HG02642 (cell line): ENCODE measurements at regions not wholly inside any gene's neighbourhood (a gene's known extent, or its start where the extent isn't known, plus 50 kb on each side); places are given as distances from the start of the nearest gene placed in this dataset.

Experiments used
- ATAC-seq: cut with Tn5 transposase; IDR thresholded peaks from one replicate; pipeline ENCODE4 v1.9.1; 2021; ENCODE audit warnings: mild to moderate bottlenecking; ENCODE audit not compliant: unreplicated experiment, poor library complexity

GRCh38 chr7:135831455-135832195 lies 83.0 kb upstream of the FAM180A start:
- no peak for ATAC-seq

- ATAC-seq, result no peak
These were observed 80.0 kb upstream of the FAM180A start for GRCh38 chr7:135828604-135829003.

- no peak for ATAC-seq
These were observed 78.8 kb upstream of the FAM180A start for GRCh38 chr7:135827391-135827790.

- no peak for ATAC-seq
These were observed 76.8 kb upstream of the FAM180A start for GRCh38 chr7:135825406-135825805.

GRCh38 chr7:135822376-135822775 lies 73.8 kb upstream of the FAM180A start:
- no peak for ATAC-seq

GRCh38 chr7:135817583-135817982 lies 69.0 kb upstream of the FAM180A start:
- ATAC-seq, result no peak

- no peak for ATAC-seq
These were observed 66.4 kb upstream of the FAM180A start for GRCh38 chr7:135815033-135815432.

- ATAC-seq, result no peak
These were observed 63.5 kb upstream of the FAM180A start for GRCh38 chr7:135812148-135812547.

GRCh38 chr7:135811506-135811905 lies 62.9 kb upstream of the FAM180A start:
- no peak for ATAC-seq

- ATAC-seq, result no peak
These were observed 59.6 kb upstream of the FAM180A start for GRCh38 chr7:135808206-135808605.

GRCh38 chr7:135803143-135803542 lies 54.5 kb upstream of the FAM180A start:
- ATAC-seq, result no peak

GRCh38 chr7:135802697-135803096 lies 54.1 kb upstream of the FAM180A start:
- no peak for ATAC-seq

GRCh38 chr7:135801877-135802276 lies 53.3 kb upstream of the FAM180A start:
- no peak for ATAC-seq

GRCh38 chr7:135801045-135801693 lies 52.6 kb upstream of the FAM180A start:
- peak; percentile 67 for ATAC-seq

GRCh38 chr7:135800560-135800959 lies 51.9 kb upstream of the FAM180A start:
- ATAC-seq, result no peak

- no peak for ATAC-seq
These were observed 51.3 kb upstream of the FAM180A start for GRCh38 chr7:135799881-135800280.
